ENCODE measurements at regions not wholly inside any gene's neighbourhood (a gene's known extent, or its start where the extent isn't known, plus 50 kb on each side); places are given as distances from the start of the nearest gene placed in this dataset.

- no peak for DNase-seq
Observed at GRCh38 chr18:4847056-4847455, 350.0 kb downstream of the AKAIN1 start.

GRCh38 chr18:4844320-4844719, 352.7 kb downstream of the AKAIN1 start:
- no peak for DNase-seq

DNA sequence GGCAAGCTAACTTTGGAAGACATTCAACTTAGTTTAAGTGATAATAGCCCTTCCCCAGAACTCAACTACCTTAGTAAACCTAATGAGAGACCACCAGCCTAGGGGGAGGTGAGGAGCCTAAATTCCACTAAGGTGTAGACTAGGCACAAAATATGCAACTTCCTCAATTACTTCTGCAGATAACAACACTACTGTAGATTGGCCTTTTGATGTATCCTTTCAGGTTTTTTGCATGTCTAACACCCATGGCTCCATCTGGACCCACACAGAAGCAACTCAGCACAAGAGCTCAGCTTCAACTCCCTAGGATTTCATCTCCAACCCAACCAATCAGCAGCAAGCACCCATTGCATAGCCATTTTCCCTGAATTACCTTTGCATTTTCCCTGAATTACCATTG, 353.3 kb downstream of the AKAIN1 start:
- DNase-seq, result no peak

DNA sequence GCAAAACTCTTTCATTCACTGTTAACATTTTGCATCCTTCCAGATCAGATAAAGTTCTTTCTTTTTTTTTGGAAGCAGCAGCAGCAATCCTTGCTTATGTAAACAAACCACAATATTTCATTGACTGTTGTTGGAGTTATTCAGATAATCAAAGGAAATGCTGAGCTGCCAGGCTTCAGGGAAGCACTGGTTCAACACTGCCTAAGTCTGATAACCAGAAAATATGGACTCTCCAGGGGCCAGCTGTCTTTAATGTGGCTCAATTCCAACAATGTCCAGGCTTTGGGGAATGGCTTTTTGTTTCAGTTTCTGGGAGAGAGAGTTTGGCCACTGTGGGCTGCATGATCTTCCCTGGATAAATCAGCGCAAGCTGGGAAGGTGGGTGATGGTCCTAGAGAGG, 354.3 kb downstream of the AKAIN1 start:
- DNase-seq, result no peak

DNA sequence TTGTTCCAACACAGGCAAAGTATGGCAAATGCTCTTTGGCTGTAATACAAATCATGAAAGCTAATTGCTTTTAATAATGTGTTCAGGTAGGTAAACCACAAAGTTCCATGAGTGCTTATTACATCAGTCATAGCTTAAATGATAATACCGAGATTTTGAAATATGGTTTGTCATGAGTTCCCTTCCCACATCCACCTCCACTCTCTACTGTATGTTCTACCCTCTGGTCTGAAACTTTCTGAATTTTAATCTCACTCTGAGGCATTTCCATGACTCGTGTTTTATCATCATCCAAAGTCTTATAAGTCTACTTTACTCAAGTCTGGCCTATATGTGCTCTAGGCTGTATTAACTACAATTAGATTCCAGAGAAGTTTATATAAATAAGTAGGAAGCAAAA, 354.8 kb downstream of the AKAIN1 start:
- DNase-seq, result no peak

- DNase-seq, result no peak
Observed at GRCh38 chr18:4839639-4840038, 357.4 kb downstream of the AKAIN1 start.

DNA sequence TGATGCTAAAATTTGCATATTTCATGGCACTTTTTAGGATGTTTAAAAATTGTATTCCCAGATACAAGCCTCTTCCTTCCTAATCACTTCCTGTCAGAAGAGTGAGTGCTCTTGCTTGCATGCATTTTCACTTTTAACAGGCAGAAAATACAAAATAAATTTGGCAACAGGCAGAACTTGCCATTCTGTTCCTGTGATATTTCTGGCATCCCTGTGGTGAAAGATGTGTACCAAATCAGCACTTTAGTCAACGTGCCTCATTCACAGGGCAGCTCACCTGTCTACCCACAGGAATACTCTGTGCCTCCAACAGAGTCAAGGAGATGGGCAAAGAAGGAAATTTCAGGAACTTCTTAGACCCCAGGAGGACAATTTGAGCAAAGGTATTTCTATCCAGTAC, 360.9 kb downstream of the AKAIN1 start:
- DNase-seq, result no peak

- DNase-seq, result no peak
Observed at GRCh38 chr18:4831791-4832375, 365.2 kb downstream of the AKAIN1 start.

DNA sequence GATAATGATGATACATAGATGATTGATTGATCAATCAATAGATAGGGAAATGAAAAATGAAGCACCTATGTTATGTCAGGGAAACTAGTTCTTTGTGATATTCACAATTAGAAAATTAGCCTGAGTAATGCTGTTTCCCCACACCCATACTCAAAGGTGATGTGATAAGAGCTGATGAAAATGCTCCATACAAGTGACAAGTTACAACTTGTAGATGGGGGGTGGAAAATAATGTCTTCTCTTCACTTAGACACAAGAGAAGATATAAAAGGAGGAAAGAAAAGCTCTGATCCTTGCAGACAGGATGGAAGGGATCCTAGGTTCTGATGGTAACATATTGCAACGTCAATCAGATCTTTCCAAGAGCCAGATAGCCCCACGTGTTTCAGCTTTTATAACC, 365.9 kb downstream of the AKAIN1 start:
- no peak for DNase-seq

GRCh38 chr18:4823091-4823490, 368.0 kb upstream of the DLGAP1 start:
- DNase-seq, result no peak

- DNase-seq, result no peak
Observed at GRCh38 chr18:4821801-4822200, 366.7 kb upstream of the DLGAP1 start.

DNA sequence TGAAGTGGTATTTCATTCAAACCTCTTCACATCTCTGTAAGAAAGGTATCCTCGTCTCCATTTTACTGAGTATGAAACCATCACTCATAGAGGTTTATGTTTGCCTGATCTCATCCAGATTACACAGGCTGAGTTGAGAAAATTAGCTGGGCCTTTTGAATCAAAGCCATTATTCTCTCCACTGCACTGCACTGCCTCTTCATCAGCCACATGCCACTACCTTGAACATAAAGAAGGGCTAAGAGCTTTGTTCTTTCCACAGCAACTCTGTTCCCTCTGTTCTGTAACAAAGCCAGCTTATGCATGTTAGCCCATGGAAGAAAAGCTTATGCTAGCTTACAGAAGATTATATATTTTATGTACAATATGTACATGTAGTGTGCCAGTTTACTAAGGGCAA, 362.6 kb upstream of the DLGAP1 start:
- no peak for DNase-seq

DNA sequence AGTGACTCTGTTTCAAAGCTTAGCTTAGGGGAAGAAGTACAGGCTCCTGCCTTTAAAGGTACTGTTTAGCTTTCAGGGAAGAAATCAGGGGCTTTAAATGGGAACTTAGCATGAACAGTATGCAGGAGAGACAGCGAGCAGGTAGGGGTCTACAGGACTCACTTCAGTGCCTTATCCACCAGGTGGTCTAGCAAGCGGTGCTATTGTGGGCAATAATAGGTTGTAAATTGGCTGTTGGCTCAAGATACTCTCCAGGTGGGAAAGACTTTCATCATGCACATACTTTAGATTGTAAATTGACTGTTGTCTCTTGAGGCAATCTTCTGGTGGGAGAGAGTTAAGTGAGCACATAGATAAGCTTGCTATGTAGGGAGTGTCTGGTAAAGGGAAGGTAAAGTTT, 358.6 kb upstream of the DLGAP1 start:
- DNase-seq, result no peak

DNA sequence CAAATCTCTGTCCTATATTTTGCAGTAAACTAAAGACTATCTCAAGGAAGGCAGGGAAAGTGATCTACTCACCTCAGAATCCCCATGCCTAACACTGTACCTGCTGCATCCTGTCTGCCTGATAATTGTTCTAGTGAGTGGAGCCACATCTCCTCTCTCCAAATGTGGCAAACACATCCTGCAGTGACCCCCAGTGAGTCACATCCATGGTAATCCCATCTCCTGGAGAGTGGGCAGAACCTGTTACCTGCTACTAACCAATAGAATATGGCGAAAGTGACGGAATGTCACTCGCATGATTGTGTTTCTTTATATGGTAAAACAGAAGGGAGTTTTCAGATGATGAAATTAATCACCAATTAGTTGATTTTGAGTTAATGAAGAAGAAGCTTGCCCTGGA, 353.8 kb upstream of the DLGAP1 start:
- no peak for DNase-seq

- DNase-seq, result no peak
Observed at GRCh38 chr18:4807604-4808293, 352.6 kb upstream of the DLGAP1 start.

- no peak for DNase-seq
Observed at GRCh38 chr18:4806331-4806730, 351.2 kb upstream of the DLGAP1 start.

DNA sequence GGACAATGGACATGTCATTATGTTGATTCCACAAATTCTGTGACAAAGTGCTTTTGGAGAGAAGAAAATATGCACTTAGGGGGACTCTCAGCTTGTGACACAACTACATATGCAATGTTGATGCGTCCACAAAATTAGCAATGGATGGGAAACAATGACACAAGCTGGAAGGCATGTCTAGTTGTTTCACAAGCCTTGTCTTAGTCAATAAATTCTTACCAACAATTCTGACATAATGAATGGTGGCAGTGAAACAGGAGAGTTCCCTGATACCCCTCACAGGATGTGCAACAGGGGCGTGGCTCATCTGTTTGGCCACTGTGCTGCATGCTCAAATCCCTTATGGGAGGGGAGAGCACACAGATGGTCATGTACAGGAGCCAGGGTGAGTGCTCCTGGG, 347.2 kb upstream of the DLGAP1 start:
- DNase-seq, result no peak

- no peak for DNase-seq
Observed at GRCh38 chr18:4801151-4801550, 346.0 kb upstream of the DLGAP1 start.

- DNase-seq, result no peak
Observed at GRCh38 chr18:4797002-4797685, 342.0 kb upstream of the DLGAP1 start.

DNA sequence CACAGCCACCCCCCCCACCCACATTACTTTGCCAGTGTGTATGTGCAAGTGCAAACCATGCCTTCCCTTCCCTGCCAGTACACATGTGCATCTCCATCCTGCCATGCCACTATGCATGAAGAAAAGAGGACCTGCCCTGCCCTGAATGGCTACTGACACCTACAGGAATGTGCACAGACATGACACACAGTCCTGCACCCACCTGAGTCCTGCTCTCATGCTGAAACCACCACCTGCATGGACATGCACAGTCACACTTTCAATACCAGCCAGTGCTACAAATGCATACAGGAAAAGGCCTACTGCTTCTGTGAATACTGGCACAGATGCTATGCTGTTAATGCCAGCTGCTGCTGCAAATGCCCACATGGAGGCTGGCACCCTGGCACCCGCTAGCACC, 334.4 kb upstream of the DLGAP1 start:
- no peak for DNase-seq

DNA sequence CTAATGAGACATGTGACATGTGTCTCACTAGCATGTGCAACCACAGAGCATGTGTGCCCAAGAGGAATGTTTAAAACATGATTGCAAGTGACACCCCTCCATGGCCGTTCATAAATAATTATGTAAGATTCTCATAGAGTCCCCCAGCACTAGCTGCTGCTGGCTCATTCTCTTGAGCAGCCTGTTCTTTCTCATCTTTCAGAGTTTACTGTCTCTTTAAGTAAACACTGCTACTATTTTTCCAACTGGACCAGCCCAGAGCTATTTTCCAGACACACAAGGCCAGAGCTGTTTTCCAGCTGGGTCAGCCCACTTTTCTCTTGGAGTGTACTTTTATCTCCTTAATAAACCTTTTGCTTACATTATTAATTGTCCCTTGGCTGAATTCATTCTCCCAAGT, 326.8 kb upstream of the DLGAP1 start:
- no peak for DNase-seq

DNA sequence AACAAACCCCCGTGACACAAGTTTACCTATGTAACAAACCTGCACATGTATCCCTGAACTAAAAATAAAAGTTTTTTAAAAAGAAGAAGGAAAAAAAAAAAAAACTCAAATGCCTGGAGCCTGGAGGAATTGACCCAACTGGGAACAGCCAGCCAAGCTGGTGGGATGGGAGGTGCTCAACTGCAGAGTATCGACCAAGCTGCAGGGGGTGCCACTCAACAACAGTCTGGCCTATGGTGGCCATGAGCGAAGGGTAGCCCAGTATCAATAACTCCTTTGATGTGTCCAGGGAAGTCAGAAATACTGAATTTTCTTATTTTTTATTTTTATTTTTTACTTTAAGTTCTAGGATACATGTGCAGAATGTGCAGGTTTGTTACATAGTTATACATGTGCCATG, 310.3 kb upstream of the DLGAP1 start:
- DNase-seq, result no peak

- DNase-seq, result no peak
Observed at GRCh38 chr18:4762330-4762729, 307.2 kb upstream of the DLGAP1 start.

DNA sequence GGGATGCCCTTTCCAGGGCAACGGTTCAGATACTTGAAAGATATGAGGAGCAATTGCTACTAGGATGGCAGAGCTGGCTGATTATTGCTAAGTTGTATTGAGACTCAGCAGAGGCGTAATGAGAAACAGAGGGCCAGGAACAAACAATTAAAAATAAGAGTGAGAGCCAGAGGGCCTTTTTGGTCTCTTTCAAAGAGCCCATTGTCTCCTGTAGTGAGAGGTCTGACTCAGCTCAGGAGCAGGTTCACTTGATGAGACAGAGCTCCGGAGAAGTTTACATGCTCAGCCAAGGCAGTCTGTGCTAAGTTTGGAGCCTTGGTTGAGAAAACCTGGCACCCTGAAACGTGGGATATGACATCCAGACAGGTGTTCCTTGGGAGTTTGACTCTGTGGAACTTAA, 303.9 kb upstream of the DLGAP1 start:
- DNase-seq, result no peak

- DNase-seq, result no peak
Observed at GRCh38 chr18:4755848-4756247, 300.7 kb upstream of the DLGAP1 start.
